ENCODE measurements at regions not wholly inside any gene's neighbourhood (a gene's known extent, or its start where the extent isn't known, plus 50 kb on each side); places are given as distances from the start of the nearest gene placed in this dataset.

DNA sequence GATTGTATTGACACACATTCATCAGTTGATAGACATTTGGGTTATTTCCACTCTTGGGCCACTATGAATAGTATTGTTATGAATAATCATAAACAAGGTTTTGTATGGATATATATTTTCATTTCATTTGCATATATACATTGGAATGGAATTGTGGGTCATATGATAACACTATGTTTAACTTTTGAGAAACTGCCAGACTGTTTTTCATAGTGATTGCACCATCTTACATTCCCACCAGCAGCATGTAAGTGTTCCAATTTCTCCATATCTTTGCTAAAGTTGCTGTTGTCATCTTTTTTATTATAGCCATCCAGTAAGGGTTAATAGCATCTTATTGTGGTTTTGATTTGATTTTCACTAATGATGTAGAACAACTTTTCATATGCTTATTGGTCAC is 198.5 kb upstream of the PPFIA2 start:
- TF ChIP-seq EZH2phosphoT487 (IDR thresholded peaks at IDR 0.05; ENCODE audit: low read depth) (no peak), CTCF (IDR thresholded peaks at IDR 0.05; ENCODE audit: low read depth, low read length) (no peak)
- H2AFZ ChIP-seq (ENCODE audit: low read depth, low read length): no peak overlapping the region

DNA sequence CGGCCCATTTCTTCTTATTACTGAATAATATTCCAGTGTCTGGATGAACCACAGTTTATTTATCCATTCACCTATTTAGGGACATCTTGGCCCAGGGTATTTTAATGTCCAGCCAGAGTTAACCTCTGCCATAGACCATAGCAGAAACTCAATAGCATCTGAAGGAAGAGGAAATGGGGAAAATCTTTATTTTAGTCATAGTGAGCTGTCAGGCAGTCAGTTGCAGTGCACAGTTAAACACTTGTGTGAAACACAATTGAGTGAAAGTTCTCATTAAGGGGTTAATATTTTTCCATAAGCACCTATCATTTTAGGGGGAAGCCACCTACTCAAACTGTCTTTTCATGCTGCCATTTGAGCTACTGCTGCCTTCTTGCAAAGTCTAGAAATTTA is 197.3 kb upstream of the PPFIA2 start:
- Histone ChIP-seq H4K20me1 (ENCODE audit: insufficient read depth, low read length) (no peaks in the 10 kb centered on the region), H3K79me2 (ENCODE audit: low read length) (no peaks in the 10 kb centered on the region), H3K27ac (ENCODE audit: low read length) (no peak overlapping the region), H3K9me3 (ENCODE audit: insufficient read depth, low read length) (no peaks in the 10 kb centered on the region), H2AFZ (ENCODE audit: low read depth, low read length) (no peak overlapping the region), H3K36me3 (replicated peaks; ENCODE audit: low read depth, low read length) (no peaks in the 10 kb centered on the region), H3K4me3 (ENCODE audit: low read length) (no peak overlapping the region), H3K27me3 (ENCODE audit: low read depth, low read length) (no peaks in the 10 kb centered on the region), H3K4me2 (ENCODE audit: low read length) (no peak overlapping the region), H3K4me1 (ENCODE audit: low read length) (0 out of 2 replicates have a peak, but pooled peaks cover 4% of the 10 kb centered on the region), H3K9ac (ENCODE audit: low read length) (no peak overlapping the region)
- TF ChIP-seq EZH2phosphoT487 (IDR thresholded peaks at IDR 0.05; ENCODE audit: low read depth) (no peak), CTCF (IDR thresholded peaks at IDR 0.05; ENCODE audit: low read depth, low read length) (no peak)

More for the DNA sequence above, 198.5 kb upstream of the PPFIA2 start:
- H3K9me3 ChIP-seq (ENCODE audit: insufficient read depth, low read length): no peaks in the 10 kb centered on the region
- H3K27ac ChIP-seq (ENCODE audit: low read length): no peak overlapping the region
- no peak overlapping the region for H3K9ac ChIP-seq (ENCODE audit: low read length)
- 0 out of 2 replicates have a peak, but pooled peaks cover 4% of the 10 kb centered on the region for H3K4me1 ChIP-seq (ENCODE audit: low read length)
- no peaks in the 10 kb centered on the region for H4K20me1 ChIP-seq (ENCODE audit: insufficient read depth, low read length)
- H3K36me3 ChIP-seq (replicated peaks; ENCODE audit: low read depth, low read length): no peaks in the 10 kb centered on the region
- no peak overlapping the region for H3K4me2 ChIP-seq (ENCODE audit: low read length)
- no peak overlapping the region for H3K4me3 ChIP-seq (ENCODE audit: low read length)
- no peaks in the 10 kb centered on the region for H3K27me3 ChIP-seq (ENCODE audit: low read depth, low read length)
- no peaks in the 10 kb centered on the region for H3K79me2 ChIP-seq (ENCODE audit: low read length)

DNA sequence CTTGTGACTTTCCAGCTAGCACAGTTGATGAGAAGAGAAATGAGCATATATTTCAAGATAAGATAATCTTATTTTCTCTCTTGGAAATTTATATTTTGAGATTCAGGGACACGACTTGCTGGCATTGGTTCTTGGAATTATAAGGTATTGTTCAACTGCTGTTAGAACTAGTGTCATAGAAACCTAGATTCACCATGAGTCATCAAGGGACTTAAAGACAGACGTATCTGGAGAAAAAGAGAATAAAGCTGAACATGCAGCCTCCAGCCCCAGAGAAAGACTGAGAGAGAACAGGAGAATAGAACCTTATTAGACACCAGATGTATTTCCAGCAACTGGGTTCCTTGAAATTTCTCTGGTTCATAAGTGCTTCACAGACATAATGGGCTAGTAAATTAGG is 194.4 kb upstream of the PPFIA2 start:
- Histone ChIP-seq H4K20me1 (ENCODE audit: insufficient read depth, low read length) (no peaks in the 10 kb centered on the region), H3K27me3 (ENCODE audit: low read depth, low read length) (no peaks in the 10 kb centered on the region), H3K27ac (ENCODE audit: low read length) (no peak overlapping the region), H3K4me3 (ENCODE audit: low read length) (no peak overlapping the region), H3K9me3 (ENCODE audit: insufficient read depth, low read length) (no peaks in the 10 kb centered on the region), H2AFZ (ENCODE audit: low read depth, low read length) (no peak overlapping the region), H3K4me1 (ENCODE audit: low read length) (0 out of 2 replicates have a peak, but pooled peaks cover 4% of the 10 kb centered on the region), H3K79me2 (ENCODE audit: low read length) (no peaks in the 10 kb centered on the region), H3K36me3 (replicated peaks; ENCODE audit: low read depth, low read length) (no peaks in the 10 kb centered on the region), H3K4me2 (ENCODE audit: low read length) (no peak overlapping the region), H3K9ac (ENCODE audit: low read length) (no peak overlapping the region)
- TF ChIP-seq CTCF (IDR thresholded peaks at IDR 0.05; ENCODE audit: low read depth, low read length) (no peak), EZH2phosphoT487 (IDR thresholded peaks at IDR 0.05; ENCODE audit: low read depth) (no peak)

GRCh38 chr12:81950871-81951270 is 191.7 kb upstream of the PPFIA2 start:
- H3K79me2 ChIP-seq (ENCODE audit: low read length): no peaks in the 10 kb centered on the region
- no peaks in the 10 kb centered on the region for H3K9me3 ChIP-seq (ENCODE audit: insufficient read depth, low read length)
- H3K4me1 ChIP-seq (ENCODE audit: low read length): 0 out of 2 replicates have a peak, but pooled peaks cover 3% of the 10 kb centered on the region
- H3K9ac ChIP-seq (ENCODE audit: low read length): no peak overlapping the region
- no peaks in the 10 kb centered on the region for H4K20me1 ChIP-seq (ENCODE audit: insufficient read depth, low read length)
- no peak overlapping the region for H2AFZ ChIP-seq (ENCODE audit: low read depth, low read length)
- H3K27ac ChIP-seq (ENCODE audit: low read length): no peak overlapping the region
- H3K36me3 ChIP-seq (replicated peaks; ENCODE audit: low read depth, low read length): no peaks in the 10 kb centered on the region
- no peaks in the 10 kb centered on the region for H3K27me3 ChIP-seq (ENCODE audit: low read depth, low read length)
- no peak overlapping the region for H3K4me3 ChIP-seq (ENCODE audit: low read length)
- no peak overlapping the region for H3K4me2 ChIP-seq (ENCODE audit: low read length)
- TF ChIP-seq EZH2phosphoT487 (IDR thresholded peaks at IDR 0.05; ENCODE audit: low read depth) (no peak), CTCF (IDR thresholded peaks at IDR 0.05; ENCODE audit: low read depth, low read length) (no peak)
